Inflammatory macrophage (primary cell): ENCODE measurements at regions not wholly inside any gene's neighbourhood (a gene's known extent, or its start where the extent isn't known, plus 50 kb on each side); places are given as distances from the start of the nearest gene placed in this dataset.

ENCODE experiments used
- DNase-seq, 2 donors: peaks; one replicate each; pipeline ENCODE4 v3.0.0-alpha.2; 2020 to 2022

DNA sequence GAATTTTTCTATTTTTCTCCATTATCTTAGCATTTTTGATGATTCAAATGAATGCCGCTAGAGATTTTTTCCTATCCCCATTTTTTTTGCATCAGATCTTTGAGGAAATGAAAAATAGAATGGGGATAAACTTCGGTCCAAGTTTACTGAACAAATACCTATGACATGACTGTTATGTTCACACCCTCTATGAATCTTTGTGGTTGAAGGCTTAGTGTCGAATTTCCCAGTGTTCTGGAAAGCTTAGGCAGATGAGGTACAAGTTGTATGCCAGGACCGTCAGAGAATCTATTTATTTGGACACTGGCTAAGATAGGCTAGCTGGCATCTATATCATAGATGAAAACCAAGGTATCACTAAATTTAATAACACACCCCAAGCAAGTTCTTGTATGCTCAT lies 123.4 kb downstream of the SPCS3 start:
- DNase-seq: no peak

DNA sequence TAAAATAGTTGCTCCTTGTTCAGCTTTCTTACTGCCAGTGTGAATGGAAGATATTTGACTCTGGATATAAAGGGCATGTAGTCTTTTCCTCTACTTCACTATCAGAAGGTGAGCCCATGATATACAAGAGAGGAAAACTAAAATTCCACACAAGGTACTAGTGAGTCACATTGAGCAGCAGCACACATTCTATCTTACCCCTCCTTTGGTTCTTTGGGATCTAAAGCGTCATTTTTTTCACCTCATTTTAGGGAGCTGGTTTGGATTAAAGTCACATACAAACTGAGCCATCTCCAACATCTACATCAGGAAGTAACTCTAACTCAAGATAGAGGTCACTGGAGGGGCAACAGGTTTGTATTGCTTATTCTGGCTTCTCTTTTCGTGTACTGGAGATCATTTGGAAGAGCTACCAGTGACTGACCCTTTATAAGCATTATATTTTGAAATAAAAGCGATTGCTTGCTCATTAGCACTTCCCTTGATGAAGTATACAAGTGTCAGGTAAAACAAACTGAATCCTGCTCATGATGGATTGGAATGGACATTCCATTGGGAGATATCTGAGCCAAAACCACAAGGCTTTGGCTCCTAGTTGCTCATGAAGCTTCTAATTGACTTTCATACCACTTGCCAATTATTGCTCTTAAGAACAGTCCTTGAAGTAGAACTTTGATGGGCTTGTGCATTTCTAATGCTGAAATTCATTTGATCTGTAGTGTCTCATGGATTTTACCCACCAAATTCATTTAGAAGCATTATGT lies 124.1 kb downstream of the SPCS3 start:
- no peak for DNase-seq

DNA sequence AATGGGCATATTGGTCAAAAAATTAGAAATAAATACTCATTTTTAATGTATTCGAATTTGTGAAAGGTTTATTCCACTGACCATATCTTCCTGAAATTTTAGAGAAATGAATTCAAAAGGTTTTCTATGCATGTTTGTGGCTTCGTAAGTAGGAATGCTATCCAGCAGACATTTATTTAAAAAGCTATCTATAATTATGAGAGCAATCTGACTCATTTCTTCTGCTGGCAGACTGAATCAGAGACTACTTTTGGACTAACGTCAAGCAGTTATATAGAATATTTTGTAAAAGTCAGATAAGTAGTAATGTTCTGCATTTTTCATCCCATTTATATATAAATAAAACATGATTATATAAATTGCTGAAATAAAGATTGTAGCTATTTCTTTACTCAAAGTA lies 125.0 kb downstream of the SPCS3 start:
- DNase-seq: no peak

DNA sequence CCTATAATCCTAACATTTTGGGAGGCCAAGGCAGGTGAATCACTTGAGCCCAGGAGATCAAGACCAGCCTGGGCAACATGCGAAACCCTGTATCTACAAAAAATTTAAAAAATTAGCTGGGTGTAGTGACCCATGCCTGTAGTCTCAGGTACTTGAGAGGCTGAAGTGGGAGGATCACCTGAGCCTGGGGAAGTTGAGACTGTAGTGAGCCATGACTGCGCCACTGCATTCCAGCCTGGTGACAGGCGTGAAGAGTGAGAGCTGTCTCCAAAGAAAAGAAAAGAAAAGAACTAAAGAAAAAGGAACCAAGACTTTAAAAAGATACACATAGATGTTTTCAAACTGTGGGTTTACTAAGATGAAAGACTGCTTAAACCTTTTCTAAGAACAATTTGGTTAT lies 129.0 kb downstream of the SPCS3 start:
- DNase-seq: no peak

DNA sequence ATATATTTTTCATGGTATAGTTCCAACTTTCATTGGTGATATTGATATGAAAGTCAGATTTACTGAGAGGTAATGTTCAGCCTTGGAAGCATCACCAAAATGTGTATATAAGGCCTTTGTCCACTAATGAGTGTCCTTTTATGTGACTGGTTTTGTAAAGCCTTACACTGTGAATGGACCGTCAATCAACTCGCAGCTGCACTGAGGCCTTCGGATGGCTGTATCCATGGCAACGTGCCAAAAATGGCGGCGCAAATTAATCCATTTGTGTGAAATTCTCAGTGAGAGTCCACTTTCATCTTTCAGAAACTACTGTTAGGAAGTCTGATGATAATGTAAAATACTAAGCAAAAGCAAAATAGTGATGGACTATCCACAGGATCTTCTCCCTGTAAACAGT lies 131.7 kb downstream of the SPCS3 start:
- no peak for DNase-seq

DNA sequence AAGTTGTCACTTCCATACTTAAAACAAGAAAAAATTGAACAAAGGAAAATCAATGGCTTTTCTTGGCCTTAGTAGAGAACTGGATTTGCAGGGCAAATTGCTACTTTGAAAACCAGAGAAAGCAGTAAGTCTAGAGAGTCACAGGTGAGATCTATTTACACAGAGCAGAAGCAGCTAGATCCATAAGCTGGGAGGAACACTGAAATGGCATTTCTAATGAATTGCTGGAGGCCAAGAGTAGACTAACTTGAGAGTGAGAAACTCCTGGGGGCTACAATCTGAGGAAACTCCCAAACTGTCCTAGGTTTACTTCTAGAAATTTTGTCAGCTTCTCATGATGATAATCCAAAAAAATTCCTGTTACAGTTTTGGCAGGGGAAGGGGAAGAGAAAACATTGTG lies 133.3 kb downstream of the SPCS3 start:
- DNase-seq: no peak

DNA sequence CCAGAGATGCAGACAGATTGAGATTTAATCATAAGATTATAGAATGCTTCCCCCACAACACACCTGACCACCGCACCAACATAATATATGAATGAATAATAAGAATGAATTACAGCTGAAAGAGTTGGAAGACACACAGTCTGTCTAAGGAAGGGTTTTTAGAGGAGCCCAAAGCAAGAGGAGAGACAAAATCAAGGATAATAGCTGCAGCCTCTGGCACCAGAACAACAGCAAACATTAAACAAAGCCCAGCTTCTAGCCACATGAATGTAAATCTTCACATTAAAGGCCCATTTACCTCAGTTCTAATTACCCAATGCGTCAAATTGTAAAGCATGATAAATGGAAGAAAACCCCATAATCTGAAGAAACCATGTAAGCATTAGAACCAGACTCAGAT lies 133.9 kb downstream of the SPCS3 start:
- no peak for DNase-seq

DNA sequence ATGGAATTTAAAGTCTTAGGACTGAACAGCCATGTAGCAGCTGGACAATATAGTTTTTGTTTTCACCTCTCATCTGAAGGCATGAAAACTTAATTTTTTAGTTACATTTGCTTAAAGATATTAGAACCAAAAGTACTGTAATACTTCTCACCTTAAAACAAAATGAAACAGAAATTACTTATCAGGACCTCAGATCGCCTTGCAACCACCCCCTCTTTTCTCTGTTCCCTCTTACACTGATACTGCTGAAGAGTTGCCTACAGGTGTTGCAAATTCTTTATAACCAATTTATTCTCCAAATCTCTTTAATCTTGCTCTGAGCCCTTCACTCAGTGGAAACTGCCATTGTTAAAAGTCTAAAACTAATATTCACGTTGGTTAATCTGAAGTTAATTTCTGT lies 145.0 kb downstream of the SPCS3 start:
- DNase-seq: no peak

DNA sequence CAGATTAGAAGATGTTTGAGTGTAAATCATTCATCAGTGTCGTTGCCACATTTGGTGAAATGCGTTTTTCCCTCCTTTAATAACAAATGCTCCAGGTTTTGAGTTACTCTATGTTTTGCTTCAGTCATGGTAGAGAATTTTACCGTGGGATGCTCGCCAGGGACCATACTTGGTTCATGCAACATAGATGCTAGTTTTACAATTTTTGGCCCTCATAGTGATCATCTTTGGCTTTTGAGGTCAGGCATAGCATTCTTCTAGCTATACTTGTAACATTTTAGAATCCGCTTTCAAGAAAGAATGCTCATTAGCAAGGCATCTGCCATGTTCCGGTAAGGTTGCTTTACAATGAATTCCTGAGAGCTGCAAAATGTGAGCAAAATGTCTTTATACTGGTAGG lies 147.2 kb downstream of the SPCS3 start:
- no peak for DNase-seq

DNA sequence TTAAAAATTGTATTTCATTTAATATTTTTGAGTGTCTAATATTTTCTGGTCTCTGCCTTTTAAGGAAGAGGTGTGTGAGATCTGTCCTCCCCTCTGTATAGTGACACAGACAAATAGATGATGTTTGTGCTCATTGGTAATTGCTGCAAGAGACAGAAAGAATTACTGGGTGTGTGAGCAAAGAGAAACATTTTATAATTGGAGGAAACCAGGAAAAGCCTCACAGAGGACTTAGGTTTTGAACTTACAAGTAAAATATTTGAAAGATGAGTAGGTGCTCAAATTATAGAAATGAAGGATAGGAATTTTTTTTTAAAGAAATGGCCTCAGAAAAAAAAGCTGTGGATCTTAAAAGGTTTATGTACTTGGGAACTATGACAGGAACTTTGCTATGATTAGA lies 149.8 kb downstream of the SPCS3 start:
- no peak for DNase-seq

DNA sequence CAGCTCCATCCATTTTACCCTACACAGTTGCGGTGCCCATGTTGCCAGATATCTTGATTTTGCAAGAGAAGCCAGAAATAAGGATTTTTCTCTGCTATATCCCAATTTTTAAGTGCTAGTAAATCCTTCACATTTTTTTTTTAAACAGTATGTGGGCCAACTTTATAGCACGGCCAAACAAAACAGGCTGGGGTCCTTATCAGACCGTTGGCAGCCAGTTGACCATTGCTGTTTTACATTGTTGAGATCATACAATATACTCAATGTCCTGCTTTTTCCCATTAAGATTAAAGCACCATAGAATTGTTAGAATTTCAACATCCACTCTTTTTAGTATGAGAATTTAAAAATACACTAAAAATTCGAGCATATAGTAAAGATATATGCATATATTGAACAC lies 150.9 kb downstream of the SPCS3 start:
- DNase-seq: no peak

DNA sequence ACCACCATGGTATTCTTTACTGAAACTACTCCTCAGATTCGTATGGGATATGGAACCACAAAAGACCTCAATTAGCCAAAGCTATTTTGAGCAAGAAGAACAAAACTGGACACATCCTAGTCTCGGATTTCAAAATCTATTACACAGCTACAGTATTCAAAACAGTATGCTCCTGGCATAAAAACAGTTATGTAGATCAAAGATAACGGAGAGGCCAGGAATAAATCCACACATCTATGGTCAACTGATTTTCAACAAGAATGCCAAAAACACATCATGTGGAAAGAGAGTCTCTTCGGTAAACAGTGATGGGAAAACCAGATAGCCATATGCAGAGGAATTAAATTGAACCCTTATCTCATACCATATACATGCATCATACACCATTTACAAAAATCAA lies 155.3 kb downstream of the SPCS3 start:
- DNase-seq: no peak

DNA sequence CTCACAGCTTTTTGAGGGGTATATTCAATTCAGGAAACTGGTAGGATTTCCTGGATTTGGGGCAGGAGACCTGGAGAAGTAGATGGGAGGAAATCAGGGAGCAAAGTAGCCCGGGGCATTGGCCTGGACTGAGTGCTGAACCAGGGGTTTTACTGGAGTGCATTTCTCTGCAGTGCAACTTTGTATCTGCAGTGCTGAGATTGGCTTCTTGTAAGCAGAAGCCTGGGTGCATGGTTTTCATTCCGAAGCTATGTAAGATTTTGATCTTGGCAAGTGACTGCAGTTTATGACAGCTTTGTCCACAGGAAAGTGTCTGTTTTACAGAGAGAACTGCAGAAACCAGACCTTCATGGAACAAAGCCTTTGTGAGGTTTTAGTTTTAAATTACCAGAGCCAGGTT lies 158.3 kb downstream of the SPCS3 start:
- DNase-seq: no peak

DNA sequence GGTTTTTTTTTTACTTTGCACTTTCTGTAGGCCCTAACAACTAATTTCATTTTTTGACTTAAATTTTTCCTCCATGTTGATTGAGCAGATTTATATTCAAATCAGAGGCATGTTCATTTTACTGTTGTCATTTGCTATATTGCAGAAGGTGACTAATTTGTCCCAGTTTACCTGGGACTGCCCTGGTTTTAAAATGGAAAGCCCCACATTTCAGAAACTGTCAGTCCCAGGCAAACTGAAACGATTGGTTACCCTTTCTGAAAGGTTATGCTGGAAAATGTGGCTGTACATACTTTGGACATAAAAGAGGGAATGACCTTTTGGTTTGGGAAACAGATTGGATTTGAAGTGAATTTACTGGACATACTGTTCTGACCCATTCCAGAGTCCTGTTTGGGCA lies 160.0 kb downstream of the SPCS3 start:
- no peak for DNase-seq

DNA sequence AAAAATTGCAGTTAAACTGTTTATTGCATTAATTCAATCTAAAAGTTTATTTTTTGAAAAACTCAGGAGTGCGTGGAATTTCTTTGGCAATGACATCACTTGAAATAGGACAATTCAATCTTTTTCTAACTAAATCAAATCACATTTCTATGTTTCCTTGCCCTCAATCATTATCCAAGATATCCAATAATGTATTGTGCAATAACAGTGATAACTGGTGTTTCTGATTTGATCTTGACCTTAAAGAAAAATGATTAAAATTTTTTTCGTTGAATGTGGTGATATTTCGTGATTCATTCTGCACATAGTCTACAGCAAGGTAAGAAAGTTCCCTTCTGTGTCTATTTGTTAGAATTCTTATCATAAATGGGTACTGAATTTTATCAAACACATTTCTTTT lies 163.2 kb downstream of the SPCS3 start:
- DNase-seq: no peak

DNA sequence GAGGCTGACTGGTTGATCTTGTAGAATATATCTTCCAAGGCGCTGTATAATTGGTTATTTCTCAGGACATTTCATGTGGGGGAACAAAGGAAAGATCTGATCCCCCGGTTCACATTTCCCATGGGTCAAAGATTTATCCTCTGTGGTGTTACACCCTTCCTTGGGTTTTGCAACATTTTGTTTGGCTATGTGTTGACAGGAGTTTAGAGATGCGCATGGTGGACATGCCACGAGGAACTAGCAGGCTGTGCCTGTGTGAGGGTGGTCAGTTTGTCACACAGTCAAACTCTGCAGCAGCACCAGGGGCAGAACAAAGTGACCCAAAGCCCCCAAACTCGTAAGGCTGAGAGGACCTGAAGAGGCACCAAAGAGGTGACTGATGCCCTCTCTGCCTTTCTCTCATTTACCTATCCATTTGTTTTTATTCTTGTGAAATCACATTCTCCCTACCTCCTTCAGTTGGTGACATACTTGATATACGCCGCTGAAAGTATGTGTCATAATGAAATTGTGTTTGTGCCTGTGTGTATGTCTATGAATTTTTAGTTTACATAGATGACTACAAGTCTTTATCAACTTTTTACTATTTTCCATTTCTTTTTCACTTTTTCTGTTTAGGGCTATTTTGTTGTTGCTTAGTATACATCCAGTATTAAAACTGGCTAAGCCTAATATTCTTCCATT lies 164.7 kb downstream of the SPCS3 start:
- DNase-seq: no peak

DNA sequence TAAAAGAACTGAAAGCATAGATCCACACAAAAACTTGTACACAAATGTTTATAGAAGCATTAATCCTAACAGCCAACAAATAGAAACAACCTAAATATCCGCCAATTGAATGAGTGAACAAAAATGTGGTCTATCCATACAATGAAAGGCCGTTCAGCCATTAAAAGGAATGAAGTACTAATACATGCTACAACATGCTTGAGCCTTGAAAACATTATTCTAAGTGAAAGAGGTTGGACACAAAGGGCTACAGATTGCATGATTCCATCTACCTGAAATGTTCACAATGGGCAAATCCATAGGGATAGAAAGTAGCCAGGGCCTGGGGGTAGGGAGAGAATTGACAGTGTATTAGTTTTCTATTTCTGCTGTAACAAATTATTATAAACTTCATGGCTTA lies 169.2 kb downstream of the SPCS3 start:
- no peak for DNase-seq

DNA sequence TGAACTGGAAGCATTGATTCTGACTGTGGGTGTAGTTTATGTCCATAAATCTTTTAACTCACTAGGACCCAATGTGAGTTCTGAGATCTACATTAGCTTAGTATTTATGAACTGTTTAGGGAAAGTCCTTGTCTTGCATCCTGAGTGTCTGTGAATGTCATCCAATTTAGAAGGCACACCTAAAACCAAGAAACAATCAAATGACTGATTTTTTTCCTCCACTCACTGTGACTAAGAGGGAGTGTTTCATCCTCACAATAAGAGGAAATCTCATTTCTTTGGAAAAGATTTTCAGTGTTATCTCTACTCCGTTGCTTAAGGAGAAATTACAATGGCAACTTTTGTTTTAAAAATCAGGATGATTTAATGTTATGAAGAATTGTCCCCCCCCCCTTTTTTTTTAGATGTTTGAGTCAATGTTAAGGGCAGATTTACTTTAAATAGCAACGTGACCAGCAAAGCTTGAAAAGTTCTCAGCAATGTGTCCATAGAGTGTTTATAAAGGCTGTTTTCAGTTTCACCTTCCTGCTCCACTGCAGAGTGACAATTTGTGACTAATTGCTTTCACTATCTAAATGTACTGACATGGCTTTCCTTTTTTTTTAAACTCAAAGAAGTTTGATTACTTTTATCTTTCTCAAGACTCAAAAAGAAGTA lies 173.0 kb downstream of the SPCS3 start:
- no peak for DNase-seq

DNA sequence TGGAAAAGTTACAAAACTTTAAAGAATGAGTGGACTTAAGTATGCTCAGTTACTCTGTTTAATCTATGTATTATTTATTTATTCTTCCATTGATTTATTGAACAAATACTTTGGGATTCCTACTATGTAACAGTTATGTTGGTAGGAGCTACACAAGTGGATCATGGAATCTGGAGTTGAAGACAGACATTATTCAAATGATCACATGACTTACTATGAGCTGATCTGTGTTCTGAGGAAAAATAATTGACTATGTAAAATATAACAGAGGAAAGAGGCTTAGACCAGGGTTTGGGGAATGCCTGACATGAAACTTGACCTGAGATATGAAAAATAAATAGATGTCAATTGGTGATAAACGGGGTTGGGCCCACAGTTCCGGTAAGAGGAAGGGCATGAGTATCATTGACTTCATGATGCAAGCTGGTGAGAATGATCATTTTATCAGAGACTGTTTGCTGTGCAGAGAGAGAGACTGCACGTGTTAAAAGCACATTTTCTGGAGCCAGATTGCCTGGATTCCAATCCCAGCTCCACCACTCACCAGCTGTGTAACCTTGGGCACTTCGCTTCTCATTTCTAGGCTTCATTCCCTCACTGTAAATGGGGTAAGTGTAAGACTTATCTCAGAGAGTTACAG lies 179.0 kb downstream of the SPCS3 start:
- no peak for DNase-seq

DNA sequence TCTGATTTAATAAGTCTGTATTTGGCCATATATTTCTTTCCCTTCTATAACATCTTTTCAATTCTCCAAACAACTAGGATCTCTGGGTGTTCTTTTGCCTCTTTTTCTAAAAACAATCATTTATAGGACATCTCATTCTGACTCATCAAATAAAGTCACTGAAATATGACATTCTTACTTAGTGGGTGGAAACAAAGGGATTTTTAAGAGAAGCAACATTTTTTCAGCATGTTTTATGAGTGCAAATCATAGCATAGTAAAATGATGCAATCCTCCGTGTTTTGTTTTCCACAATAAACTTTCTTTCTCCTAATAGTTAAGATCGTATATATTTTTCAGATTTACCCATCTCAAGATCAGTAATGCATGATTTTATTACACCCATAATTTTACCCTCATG lies 179.8 kb downstream of the SPCS3 start:
- DNase-seq: no peak

DNA sequence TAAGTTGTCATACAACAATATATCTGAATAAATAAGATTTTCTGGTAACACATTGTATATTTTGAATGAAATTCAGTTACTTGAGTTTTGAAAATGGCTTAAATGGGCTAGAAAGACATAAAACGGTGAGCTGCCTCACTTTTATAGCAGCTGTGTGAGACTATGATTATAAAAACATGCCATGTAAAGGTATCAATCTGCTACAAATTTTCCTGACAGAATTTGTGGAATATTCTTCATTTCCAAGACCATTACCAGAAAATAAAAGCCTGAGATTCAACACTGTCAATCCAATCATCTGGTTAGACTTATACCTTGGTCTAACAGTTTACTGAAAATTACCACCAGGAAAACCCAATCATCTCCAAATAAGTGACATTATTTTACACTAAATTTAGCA lies 181.1 kb downstream of the SPCS3 start:
- no peak for DNase-seq

DNA sequence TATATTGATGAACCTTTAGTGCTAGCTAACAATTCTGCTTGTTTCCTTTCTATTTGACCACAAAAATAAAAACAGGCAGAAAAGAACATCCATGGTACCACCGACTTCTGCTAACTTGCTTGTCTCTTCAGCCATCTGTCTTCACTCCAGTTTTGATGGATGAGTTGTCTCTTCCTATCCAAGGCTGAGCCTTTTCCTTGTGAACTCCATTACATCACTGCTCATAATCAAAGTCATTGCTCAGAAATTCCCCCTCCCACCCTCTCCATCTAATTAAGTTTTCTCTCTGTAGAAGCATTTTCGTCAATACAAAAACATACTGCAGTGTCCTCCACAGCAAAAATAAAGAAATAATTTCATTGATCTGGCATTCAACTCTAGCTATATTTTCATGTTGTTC lies 184.4 kb downstream of the SPCS3 start:
- DNase-seq: no peak

DNA sequence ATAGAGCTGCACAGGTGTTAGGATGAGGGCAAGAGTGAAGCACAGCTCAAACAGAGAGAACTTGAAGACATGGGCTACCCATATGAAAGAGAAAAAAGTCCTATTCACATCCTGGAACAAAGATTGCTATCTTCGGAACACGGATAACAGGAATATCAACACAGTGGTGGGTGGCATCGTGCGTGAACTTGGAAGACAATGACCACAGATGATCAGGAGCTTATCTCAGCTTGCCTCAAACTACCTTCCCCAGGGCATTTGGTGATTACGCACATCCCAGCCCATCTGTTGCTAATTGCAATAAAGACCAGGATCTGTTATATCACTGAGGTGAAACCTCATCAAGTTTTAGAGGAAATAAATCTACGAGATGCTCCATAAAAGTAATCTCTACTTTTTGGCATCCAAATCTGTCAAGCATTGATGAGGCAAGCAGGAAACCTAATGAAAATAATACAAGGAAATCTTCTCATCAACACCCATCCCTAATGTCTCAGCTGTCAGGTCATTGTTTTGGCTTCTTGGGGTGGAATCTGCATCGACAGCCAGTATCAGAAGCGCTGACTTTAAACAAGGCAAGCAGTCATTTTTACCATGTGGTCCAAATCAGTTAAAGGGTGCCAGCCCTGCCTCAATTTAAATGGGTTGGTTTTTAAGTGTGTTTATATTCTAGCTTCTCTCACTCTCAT lies 188.2 kb downstream of the SPCS3 start:
- DNase-seq: no peak
